IPS-NIHi7 (cell line): ENCODE measurements at regions not wholly inside any gene's neighbourhood (a gene's known extent, or its start where the extent isn't known, plus 50 kb on each side); places are given as distances from the start of the nearest gene placed in this dataset.

Experiments used
- DNase-seq: peaks from one replicate; pipeline ENCODE4 v3.0.0; 2012; ENCODE audit warnings: mixed read lengths; ENCODE audit errors: extremely low spot score

GRCh38 chr6:168212362-168212761 lies 107.2 kb downstream of the DACT2 start:
- no peak for DNase-seq

GRCh38 chr6:168211681-168212080 lies 107.9 kb downstream of the DACT2 start:
- DNase-seq, result no peak

GRCh38 chr6:168210239-168211105 lies 109.1 kb downstream of the DACT2 start:
- DNase-seq, result no peak

- no peak for DNase-seq
These were observed 110.2 kb downstream of the DACT2 start for GRCh38 chr6:168209420-168209819.

- peak; percentile 71 for DNase-seq
These were observed 110.7 kb downstream of the DACT2 start for GRCh38 chr6:168208854-168209253.

- DNase-seq, result no peak
These were observed 111.2 kb downstream of the DACT2 start for GRCh38 chr6:168208402-168208801.

GRCh38 chr6:168207421-168208175 lies 112.0 kb downstream of the DACT2 start:
- DNase-seq, result no peak

- no peak for DNase-seq
These were observed 112.8 kb downstream of the DACT2 start for GRCh38 chr6:168206661-168207274.

- no peak for DNase-seq
These were observed 113.4 kb downstream of the DACT2 start for GRCh38 chr6:168206186-168206585.

GRCh38 chr6:168201799-168202198 lies 117.8 kb downstream of the DACT2 start:
- no peak for DNase-seq

- peak; percentile 74 for DNase-seq
These were observed 118.2 kb downstream of the DACT2 start for GRCh38 chr6:168201383-168201782.

GRCh38 chr6:168200571-168201134 lies 118.9 kb downstream of the DACT2 start:
- no peak for DNase-seq

GRCh38 chr6:168198302-168199180 lies 119.5 kb upstream of the FRMD1 start:
- no peak for DNase-seq

GRCh38 chr6:168197636-168198301 lies 118.8 kb upstream of the FRMD1 start:
- DNase-seq, result no peak

- DNase-seq, result no peak
These were observed 118.0 kb upstream of the FRMD1 start for GRCh38 chr6:168196881-168197635.

GRCh38 chr6:168196385-168196860 lies 117.4 kb upstream of the FRMD1 start:
- DNase-seq, result no peak

- no peak for DNase-seq
These were observed 116.7 kb upstream of the FRMD1 start for GRCh38 chr6:168195712-168196111.

GRCh38 chr6:168194732-168195567 lies 115.9 kb upstream of the FRMD1 start:
- no peak for DNase-seq
